ENCODE measurements at regions not wholly inside any gene's neighbourhood (a gene's known extent, or its start where the extent isn't known, plus 50 kb on each side); places are given as distances from the start of the nearest gene placed in this dataset.

- no peak for DNase-seq (ENCODE audit: low read depth in 2 of 2)
Measured at GRCh38 chr17:77897741-77898301, 60.7 kb upstream of the TNRC6C start.

GRCh38 chr17:77898521-77899434 is 59.7 kb upstream of the TNRC6C start:
- DNase-seq (ENCODE audit: low read depth in 2 of 2), result no peak

GRCh38 chr17:77899498-77899897 is 59.0 kb upstream of the TNRC6C start:
- DNase-seq (ENCODE audit: low read depth in 2 of 2), result no peak

- DNase-seq (ENCODE audit: low read depth in 2 of 2), result no peak
Measured at GRCh38 chr17:77901481-77901880, 57.0 kb upstream of the TNRC6C start.

- DNase-seq (ENCODE audit: low read depth in 2 of 2), result no peak
Measured at GRCh38 chr17:77905266-77905665, 53.2 kb upstream of the TNRC6C start.

GRCh38 chr17:77905766-77906165 is 52.7 kb upstream of the TNRC6C start:
- DNase-seq (ENCODE audit: low read depth in 2 of 2), result no peak

GRCh38 chr17:77906377-77906871 is 52.1 kb upstream of the TNRC6C start:
- no peak for DNase-seq (ENCODE audit: low read depth in 2 of 2)

- DNase-seq (ENCODE audit: low read depth in 2 of 2), result no peak
Measured at GRCh38 chr17:77907497-77908461, 50.7 kb upstream of the TNRC6C start.

- DNase-seq (ENCODE audit: low read depth in 2 of 2), result no peak
Measured at GRCh38 chr17:77908501-77908900, 50.0 kb upstream of the TNRC6C start.

All from stimulated activated CD8-positive, alpha-beta memory T cell treated with anti-CD3 and anti-CD28 coated beads, Interleukin-15, amount 100 ng/mL, for 4 hours (primary cell).